ENCODE measurements at regions not wholly inside any gene's neighbourhood (a gene's known extent, or its start where the extent isn't known, plus 50 kb on each side); places are given as distances from the start of the nearest gene placed in this dataset.
"Not testable (repeated sequence)": the region's sequence is repeated elsewhere in the genome, so short reads cannot be mapped to it uniquely, and the experiment has no call there.

GRCh38 chr11:3284248-3284647 lies 52.0 kb upstream of the MRGPRE start:
- H3K4me3 Mint-ChIP-seq; H3K9me3 Mint-ChIP-seq; H3K9me3 ChIP-seq (ENCODE audit: control insufficient read depth, low read length); H3K4me3 ChIP-seq (ENCODE audit: low read length); H3K9ac ChIP-seq (ENCODE audit: extremely low read depth, low read length, poor library complexity, severe bottlenecking); H3K4me1 ChIP-seq (ENCODE audit: control insufficient read depth, insufficient read depth, low read length); H3K27me3 ChIP-seq (ENCODE audit: control insufficient read depth, insufficient read depth, low read length, poor library complexity, severe bottlenecking); H3K36me3 Mint-ChIP-seq (ENCODE audit: low read depth); H3K27me3 Mint-ChIP-seq (ENCODE audit: insufficient read depth); H3K4me1 Mint-ChIP-seq; H3K36me3 ChIP-seq (ENCODE audit: control insufficient read depth, insufficient read depth, low read length); H3K27ac Mint-ChIP-seq; DNase-seq; H3K27ac ChIP-seq (ENCODE audit: low read depth, low read length): not testable (repeated sequence)
- no CpG with 5 or more reads among the region's 12 CpGs for WGBS, 2 experiments (ENCODE audit: insufficient coverage in 1 of 2, insufficient read length in 1 of 2)

- H3K9ac ChIP-seq (ENCODE audit: extremely low read depth, low read length, poor library complexity, severe bottlenecking); H3K36me3 Mint-ChIP-seq (ENCODE audit: low read depth); H3K9me3 Mint-ChIP-seq; H3K27ac Mint-ChIP-seq; DNase-seq; H3K4me1 ChIP-seq (ENCODE audit: control insufficient read depth, insufficient read depth, low read length); H3K27me3 ChIP-seq (ENCODE audit: control insufficient read depth, insufficient read depth, low read length, poor library complexity, severe bottlenecking); H3K36me3 ChIP-seq (ENCODE audit: control insufficient read depth, insufficient read depth, low read length); H3K27me3 Mint-ChIP-seq (ENCODE audit: insufficient read depth); H3K4me3 ChIP-seq (ENCODE audit: low read length); H3K4me1 Mint-ChIP-seq; H3K4me3 Mint-ChIP-seq; H3K27ac ChIP-seq (ENCODE audit: low read depth, low read length); H3K9me3 ChIP-seq (ENCODE audit: control insufficient read depth, low read length): not testable (repeated sequence)
- WGBS, 2 experiments (ENCODE audit: insufficient coverage in 1 of 2, insufficient read length in 1 of 2) = 80% methylated on average over 1 of the region's 4 CpGs; no CpG with 5 or more reads in 1 of the 2 experiments
Measured at GRCh38 chr11:3282692-3283091, 50.5 kb upstream of the MRGPRE start.

Data from endodermal cell (in vitro differentiated cells).